ENCODE measurements at regions not wholly inside any gene's neighbourhood (a gene's known extent, or its start where the extent isn't known, plus 50 kb on each side); places are given as distances from the start of the nearest gene placed in this dataset.

GRCh38 chr18:61080954-61081528, 252.2 kb upstream of the CDH20 start:
- no peak for DNase-seq (ENCODE audit: low read depth, low spot score)

GRCh38 chr18:61082976-61083630, 250.1 kb upstream of the CDH20 start:
- DNase-seq (ENCODE audit: low read depth, low spot score): no peak

GRCh38 chr18:61085036-61085435, 248.2 kb upstream of the CDH20 start:
- DNase-seq (ENCODE audit: low read depth, low spot score): no peak

GRCh38 chr18:61085761-61086160, 247.5 kb upstream of the CDH20 start:
- DNase-seq (ENCODE audit: low read depth, low spot score): no peak

GRCh38 chr18:61086657-61087056, 246.6 kb upstream of the CDH20 start:
- no peak for DNase-seq (ENCODE audit: low read depth, low spot score)

- no peak for DNase-seq (ENCODE audit: low read depth, low spot score)
These were observed 241.9 kb upstream of the CDH20 start for GRCh38 chr18:61091379-61091778.

GRCh38 chr18:61093965-61094364, 239.3 kb upstream of the CDH20 start:
- DNase-seq (ENCODE audit: low read depth, low spot score): no peak

- no peak for DNase-seq (ENCODE audit: low read depth, low spot score)
These were observed 237.0 kb upstream of the CDH20 start for GRCh38 chr18:61096226-61096625.

- no peak for DNase-seq (ENCODE audit: low read depth, low spot score)
These were observed 226.1 kb upstream of the CDH20 start for GRCh38 chr18:61107113-61107512.

- no peak for DNase-seq (ENCODE audit: low read depth, low spot score)
These were observed 224.5 kb upstream of the CDH20 start for GRCh38 chr18:61108706-61109105.

- DNase-seq (ENCODE audit: low read depth, low spot score): no peak
These were observed 209.9 kb upstream of the CDH20 start for GRCh38 chr18:61123309-61123708.

GRCh38 chr18:61127714-61128467, 205.3 kb upstream of the CDH20 start:
- DNase-seq (ENCODE audit: low read depth, low spot score): no peak

GRCh38 chr18:61129001-61129400, 204.2 kb upstream of the CDH20 start:
- no peak for DNase-seq (ENCODE audit: low read depth, low spot score)

GRCh38 chr18:61132031-61132430, 201.2 kb upstream of the CDH20 start:
- no peak for DNase-seq (ENCODE audit: low read depth, low spot score)

- DNase-seq (ENCODE audit: low read depth, low spot score): no peak
These were observed 199.4 kb upstream of the CDH20 start for GRCh38 chr18:61133783-61134182.

GRCh38 chr18:61136711-61137251, 196.4 kb upstream of the CDH20 start:
- no peak for DNase-seq (ENCODE audit: low read depth, low spot score)

- DNase-seq (ENCODE audit: low read depth, low spot score): no peak
These were observed 191.5 kb upstream of the CDH20 start for GRCh38 chr18:61141691-61142090.

GRCh38 chr18:61148322-61148721, 184.9 kb upstream of the CDH20 start:
- no peak for DNase-seq (ENCODE audit: low read depth, low spot score)

- no peak for DNase-seq (ENCODE audit: low read depth, low spot score)
These were observed 183.4 kb upstream of the CDH20 start for GRCh38 chr18:61149786-61150185.

GRCh38 chr18:61153571-61153970, 179.7 kb upstream of the CDH20 start:
- no peak for DNase-seq (ENCODE audit: low read depth, low spot score)

- DNase-seq (ENCODE audit: low read depth, low spot score): no peak
These were observed 178.4 kb upstream of the CDH20 start for GRCh38 chr18:61154866-61155265.

GRCh38 chr18:61155586-61155985, 177.6 kb upstream of the CDH20 start:
- no peak for DNase-seq (ENCODE audit: low read depth, low spot score)

GRCh38 chr18:61157451-61157850, 175.8 kb upstream of the CDH20 start:
- no peak for DNase-seq (ENCODE audit: low read depth, low spot score)

All from iPS DF 19.7 (cell line).